ENCODE measurements at regions not wholly inside any gene's neighbourhood (a gene's known extent, or its start where the extent isn't known, plus 50 kb on each side); places are given as distances from the start of the nearest gene placed in this dataset.
A peak's percentile ranks its signal among the peaks of the same experiment; 100 is the strongest.

DNA sequence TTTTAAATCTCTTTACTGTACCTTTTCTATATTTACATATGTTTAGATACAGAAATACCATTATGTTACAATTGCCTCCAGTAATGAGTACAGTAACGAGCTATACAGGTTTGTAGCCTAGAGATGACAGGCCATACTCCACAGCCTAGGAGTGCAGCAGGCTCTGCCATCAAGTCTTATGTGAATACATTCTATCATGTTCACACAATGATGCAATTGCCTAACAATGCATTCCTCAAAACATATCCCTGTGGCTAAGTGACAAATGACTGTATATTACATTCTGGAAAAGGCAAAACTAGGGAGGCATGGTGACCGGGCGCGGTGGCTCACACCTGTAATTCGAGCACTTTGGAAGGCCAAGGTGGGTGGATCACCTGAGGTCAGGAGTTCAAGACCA is 192.4 kb upstream of the IGF1R start:
- DNase-seq (ENCODE audit: low read depth), result no peak

DNA sequence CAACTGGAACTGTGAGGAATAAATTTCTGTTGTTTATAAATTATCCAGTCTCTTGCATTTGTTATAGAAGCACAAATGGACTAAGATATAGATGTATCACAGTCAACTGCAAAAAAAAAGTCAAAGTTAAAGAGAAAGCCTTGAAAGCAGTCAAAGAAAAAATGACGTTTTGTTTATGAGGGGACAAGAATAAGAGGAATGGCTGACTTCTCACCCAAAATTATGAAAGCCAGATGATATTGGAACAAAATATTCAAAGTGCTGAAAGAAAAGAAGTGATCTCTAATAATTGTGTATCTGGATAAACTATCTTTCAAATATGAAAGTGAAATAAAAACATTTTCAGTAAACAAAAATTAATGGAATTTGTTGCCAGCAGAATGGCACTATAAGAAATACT is 171.8 kb upstream of the IGF1R start:
- no peak for DNase-seq (ENCODE audit: low read depth)

DNA sequence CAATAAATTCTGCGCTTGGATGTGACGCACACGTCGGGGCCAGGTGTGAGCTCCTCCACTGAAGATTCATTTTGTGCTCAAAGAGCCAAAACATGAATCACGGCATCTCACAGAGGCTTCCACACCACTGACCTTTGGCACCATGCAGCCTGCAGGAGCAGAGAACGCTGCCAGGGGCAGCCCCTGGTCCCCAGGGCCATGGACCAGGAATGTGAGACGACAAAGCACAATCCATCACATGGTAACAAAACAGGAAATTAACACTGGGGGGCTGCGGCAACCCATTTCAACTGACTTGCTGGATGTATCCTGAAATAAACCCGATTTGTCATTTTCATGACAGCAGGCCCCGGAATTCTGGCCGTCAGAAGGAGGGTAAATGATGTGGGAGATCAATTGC is 167.5 kb upstream of the IGF1R start:
- DNase-seq (ENCODE audit: low read depth), result no peak

DNA sequence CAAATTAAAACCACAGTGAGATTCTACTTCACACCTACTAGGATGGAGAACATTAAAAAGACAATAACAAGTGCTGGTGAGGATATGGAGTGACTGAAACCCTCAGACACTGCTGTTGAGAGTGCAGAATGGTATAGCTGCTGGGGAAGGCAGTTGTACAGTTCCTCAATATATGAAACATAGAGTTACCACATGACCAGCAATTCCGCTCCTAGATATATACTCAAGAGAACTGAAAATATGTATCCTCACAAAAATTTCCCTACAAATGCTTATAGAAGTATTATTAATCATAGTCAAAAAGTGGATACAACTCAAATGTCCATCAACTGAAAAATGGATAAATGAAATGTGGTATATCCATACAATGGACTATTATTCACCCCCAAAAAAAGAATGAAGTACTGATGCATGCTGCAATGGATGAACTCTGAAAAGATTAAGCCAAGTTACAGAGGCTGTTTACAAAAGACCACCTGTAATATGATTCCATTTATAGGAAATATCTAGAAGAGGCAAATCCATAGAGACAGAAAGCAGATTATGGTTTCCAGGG is 164.7 kb upstream of the IGF1R start:
- no peak for DNase-seq (ENCODE audit: low read depth)

DNA sequence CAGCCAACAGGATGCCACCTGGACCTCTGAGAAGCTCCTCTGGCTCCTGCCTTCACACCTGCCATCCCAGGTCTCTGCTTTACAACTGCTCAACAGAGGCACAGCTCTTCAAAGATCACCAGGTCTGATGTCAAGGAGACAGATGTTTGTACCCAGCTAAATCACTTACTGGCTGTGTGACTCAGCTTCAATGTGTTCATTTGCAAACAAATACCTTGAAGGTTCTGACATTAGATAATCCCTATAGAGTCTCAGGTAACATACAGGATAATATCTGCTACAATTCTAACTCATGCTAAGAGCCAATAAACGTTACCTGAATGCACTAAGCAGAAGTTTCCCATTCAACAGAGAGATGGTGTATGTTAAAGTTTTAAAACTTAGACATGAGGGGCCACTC is 163.4 kb upstream of the IGF1R start:
- DNase-seq (ENCODE audit: low read depth), result no peak

DNA sequence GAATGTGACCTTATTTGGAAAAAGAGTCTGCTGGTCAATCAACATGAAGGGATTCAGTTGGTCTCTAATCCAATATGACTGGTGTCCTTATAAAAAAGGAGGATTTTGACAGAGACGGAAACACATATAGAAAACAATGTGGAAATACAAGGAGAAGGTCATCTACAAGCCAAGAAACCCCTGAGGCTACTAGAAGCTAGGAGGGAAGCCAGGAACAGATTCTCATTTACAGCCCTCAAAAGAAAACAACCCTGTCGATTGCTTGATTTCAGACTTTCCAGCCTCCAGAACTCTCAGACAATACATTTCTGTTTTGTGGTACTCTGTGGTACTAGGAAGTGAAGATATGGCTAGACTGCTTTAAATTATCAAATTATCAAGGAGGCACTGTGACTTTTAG is 162.9 kb upstream of the IGF1R start:
- no peak for DNase-seq (ENCODE audit: low read depth)

DNA sequence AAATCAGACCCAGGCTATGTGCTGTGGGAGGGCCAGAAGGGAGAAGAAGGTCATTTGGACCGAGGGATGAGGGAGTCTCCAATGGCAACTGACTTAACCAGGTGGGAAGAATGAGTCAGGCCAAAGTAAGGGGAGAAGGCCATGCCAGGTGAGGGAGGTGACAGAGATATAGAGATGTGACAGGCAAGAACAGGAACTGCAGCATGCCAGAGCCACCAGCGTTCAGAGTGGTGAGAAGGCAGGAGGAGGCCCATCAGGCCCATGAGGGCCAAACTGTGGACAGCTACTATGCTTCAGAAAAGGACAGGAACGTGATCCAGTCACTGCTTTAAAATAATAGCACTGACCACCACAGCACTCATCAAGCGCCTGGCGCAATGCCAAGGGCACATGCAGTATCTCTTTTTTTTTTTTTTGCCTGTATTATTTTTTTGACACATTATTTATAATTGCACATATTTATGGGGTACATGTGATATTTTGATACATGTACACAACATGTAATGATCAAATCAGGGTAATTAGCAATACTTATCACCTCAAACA is 154.3 kb upstream of the IGF1R start:
- no peak for DNase-seq (ENCODE audit: low read depth)

DNA sequence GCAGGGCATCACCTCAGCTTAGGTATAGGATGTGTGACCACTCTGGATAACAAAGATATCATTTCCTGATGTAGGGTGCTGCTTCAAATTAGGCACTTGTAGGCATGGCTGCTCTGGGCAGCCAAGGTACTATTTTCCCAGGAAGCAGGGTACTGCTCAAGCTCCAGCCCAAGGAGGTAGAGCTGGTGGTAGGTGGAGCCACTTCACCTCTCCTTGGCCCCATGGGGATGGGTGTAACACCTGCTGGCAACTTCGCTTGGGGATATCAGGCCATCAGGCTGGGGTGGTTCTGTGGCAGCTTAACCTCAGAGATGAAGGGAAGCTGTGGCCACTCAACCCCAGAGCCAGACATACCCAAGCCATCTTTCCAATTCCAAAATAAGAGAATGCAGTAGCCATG is 147.1 kb upstream of the IGF1R start:
- no peak for DNase-seq (ENCODE audit: low read depth)

DNA sequence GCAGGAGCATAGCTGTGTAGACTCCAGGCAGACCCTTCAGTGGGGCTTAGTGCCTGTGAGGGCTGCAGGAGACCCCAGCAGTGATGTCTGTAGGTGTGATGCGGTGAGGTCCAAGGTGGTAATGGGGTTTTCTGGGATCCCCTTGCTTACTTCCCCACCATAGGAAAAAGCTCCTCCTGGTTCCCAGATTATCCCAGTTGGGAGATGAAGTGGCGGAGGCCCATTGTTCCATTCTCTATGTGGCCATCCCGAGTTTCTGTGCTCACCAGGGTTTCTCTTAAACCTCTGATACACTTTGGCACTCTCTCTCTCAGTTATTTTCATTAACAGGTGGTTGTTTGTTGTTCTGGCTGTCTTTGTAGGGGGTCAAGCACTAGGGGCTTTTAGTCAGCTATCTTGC is 146.7 kb upstream of the IGF1R start:
- no peak for DNase-seq (ENCODE audit: low read depth)

DNA sequence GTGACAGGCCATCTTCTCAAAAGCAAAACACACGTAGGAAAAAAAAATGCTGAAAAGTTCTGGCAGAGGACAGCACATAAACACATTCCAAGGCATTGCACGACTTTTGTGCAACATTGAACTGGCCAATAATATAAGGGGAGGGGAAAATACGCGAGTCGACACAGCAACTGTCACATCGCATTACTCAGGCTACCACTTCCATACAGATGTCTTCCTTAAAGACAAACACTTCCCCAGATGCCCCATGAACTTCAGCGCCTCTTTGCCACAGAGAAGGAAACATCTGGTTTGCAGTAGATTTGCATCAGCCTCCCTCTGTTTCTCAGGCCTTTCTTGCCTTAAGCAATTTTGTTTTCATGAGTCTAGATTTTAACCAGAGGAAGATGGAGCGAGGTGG is 144.4 kb upstream of the IGF1R start:
- DNase-seq (ENCODE audit: low read depth), result peak; percentile 9

DNA sequence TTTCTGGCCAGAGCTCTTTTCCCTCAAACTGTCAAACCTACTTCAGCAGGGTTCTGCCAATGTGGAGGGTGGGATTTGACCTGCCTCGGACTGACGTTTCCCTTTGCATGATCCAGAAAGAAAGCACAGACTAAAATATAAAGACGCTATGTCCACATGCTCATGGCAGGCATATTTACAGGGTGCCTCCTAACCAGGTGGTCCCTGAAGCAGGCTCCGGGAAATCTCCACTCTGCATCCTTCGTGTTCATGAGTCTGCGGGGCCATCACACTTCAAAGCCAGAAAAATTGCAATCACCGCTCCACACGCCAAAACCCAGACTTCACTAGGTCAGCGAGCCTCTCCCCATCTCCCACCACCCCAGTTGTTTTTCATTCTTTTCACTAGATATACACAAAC is 143.3 kb upstream of the IGF1R start:
- no peak for DNase-seq (ENCODE audit: low read depth)

DNA sequence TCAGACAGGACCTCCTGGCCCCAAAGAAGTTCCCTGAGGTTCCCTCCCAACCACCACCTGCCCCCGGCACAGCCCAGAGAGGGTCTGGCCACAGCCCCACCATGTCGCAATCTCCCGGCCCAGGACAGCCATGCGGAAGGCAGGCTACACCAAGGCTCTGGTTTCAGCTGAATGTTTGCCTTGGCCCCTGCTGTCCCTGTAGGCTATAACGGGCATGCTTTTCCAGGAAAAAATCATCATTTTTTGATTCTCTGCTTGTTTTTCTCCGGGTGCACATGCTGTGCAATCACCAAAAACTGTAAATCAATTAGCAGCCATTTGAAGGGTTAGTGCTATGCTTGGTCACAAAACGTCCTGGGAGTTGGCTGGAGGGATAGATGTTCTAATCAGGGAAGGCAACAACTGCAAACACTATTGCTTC is 142.7 kb upstream of the IGF1R start:
- DNase-seq (ENCODE audit: low read depth), result no peak

DNA sequence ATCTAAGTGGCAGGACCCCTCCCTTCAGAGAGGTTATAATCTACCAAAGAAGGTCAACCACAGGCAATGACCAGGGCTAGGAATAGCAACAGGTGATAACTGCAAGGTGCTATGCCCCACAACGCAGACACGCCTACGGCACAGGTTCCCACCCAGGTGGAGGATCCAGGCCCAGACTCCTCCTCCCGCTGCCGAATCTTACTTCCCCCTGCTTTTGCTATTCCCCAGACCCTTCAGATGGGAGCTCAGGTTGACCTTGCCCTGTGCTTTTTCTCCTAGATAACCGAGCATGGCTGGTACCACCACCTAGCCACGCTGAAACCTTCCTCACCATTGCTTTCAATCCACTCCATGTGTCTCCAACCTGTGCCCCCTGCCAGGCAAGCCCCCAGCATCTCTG is 142.2 kb upstream of the IGF1R start:
- no peak for DNase-seq (ENCODE audit: low read depth)

DNA sequence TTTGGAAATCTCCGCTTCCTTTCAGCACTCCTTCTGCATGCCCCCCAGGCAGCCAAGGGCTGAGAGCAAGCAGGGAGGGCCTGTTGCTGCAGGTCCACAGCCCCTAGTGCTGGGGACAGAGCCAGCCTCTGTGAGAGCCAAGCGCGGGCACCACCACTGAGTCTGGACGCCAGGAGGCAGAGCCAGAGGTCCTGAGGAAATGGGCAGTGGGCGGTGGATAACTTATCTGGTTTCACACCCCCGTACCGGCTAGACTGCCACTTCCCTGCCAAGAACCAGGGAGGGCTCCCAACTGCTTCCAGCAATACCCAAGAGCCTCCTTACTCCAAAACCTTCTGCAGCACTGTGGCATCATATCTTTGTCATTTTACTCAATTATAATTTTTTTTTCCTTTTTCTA is 141.6 kb upstream of the IGF1R start:
- DNase-seq (ENCODE audit: low read depth), result no peak

DNA sequence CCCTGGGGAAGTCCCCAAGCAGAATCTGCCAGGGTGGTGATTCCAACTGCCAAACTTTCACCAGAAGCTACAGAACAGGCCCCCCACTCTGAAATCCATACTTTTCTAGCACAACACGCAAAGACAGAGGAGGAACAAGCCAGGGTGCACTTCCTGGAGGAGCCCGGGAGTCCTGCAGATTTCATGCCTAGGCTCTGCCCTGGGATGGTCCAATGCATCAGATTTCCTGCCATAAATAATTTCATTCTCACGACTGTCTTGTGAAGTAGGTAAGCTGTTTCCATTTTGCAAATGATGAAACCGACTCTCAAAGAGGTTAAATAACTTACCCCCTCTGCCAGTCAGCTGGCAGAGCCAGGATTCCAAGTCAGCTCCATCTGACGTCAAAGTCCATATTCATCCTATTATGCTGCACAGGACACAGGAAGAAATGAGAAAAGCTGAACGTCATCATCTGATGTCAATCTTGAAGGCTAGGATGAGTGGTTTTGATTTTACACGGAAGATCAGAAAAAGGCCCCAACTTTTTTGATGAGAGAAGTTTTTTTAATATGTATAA is 134.8 kb upstream of the IGF1R start:
- DNase-seq (ENCODE audit: low read depth), result no peak

DNA sequence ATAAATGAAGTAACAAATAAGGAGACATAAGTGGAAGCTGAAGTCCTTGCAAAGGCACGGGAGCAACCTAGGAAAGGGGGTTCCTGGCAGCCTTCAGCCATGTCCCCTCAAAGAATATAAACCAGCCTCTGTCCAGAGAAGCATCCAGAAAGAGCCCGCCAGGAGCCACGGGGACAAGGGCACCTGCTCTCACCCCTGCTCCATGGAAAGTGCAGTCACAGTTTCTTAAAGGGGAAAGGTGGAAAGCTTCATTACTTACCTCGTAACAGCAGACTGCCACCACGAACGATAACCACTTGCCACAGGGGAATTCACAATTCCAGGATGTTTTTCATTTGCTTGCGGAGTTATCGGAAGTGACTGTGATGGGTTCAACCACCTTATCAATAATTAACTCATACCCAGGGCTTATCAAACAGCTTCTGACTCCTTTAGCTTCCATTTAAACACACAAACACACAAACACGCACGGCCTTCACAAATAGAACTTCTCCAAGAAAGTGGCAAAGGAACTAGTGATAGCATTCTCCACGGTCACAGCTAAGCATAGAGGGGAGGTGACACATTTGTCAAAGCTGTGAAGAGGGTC is 134.2 kb upstream of the IGF1R start:
- DNase-seq (ENCODE audit: low read depth), result no peak

DNA sequence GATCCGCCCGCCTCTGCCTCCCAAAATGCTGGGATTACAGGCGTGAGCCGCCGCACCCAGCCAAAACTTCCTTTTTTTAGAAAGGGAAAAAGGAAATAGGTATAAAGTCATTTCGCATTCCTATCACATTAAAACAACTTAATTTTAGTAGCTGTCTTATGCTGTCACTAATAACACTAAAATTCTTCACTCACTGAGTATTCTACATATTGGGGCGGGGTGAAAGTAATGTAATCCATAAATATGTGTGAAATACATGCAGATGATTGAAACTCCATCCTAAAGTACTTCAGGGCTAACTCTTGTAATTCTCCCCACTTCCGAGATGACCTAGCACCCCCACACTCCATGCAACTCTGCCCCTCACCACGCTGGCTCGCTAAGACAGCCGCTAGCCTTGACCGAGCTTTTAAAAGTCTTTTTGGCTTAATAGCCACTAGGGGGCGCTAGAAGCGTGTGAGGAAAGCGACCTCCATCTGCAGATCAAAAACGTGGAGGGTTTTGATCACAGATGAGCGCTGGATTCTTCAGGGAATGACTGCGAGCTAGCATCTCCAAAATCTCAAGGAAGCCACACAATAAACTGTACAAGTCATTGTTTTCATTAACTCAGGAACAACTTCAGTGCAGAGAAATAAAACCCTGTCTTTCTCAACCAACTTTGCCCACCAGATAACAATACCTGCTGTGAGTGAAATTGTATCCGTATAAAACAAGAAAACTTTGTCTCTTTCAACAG is 129.3 kb upstream of the IGF1R start:
- DNase-seq (ENCODE audit: low read depth), result peak; percentile 73

DNA sequence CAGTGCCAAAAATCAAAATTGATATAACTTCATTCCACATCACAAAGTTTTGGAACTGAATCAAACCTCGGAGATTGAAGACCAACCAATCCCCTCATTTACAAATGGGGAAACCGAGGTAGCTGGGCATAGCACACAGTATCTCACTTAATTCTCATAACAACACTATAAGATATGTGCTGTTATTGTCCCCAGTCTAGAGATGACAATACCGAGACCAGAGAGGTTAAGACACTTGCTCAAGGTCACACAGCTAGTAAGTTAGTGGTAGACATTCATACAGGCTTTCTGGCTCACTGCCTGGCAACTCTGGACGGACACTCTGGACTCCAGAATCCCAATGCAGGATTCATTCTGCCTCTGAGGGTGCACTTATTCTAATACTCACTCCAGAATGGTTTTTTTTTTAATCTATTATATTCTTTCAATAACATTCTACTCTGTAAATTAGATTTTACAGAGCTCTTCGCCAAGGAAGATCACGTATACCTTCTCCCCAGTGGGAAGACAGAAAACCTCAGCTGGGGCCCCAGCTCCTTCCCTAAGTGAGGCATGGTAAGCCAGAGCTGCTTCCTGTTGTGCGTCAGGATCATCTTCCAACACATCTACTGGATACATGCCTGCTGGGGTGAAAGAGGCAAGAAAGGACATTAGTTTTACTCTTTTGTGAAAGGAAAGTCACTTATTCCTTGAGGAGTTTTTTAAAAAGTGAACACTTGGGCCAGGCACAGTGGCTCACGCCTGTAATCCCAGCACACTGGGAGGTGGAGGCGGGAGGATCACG is 128.4 kb upstream of the IGF1R start:
- no peak for DNase-seq (ENCODE audit: low read depth)

DNA sequence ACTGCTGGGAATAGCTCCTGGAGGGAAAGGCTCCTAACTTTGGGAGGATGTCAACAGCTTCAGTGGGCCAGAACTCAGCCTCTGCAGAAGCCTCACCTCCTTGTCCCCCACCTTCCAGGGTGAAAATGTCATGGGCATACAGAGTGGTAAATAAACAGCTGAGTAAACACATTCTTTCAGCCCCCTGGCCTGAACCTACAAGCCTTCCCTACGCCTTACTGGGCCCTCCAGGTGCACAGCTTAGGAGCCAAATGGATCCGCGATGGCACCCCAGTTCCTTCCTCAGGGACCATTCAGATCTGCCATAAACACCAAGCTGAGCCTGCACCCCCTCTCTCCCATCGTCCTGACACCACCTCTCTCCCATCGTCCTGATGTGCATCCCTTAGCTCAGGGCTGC is 126.2 kb upstream of the IGF1R start:
- DNase-seq (ENCODE audit: low read depth), result no peak

DNA sequence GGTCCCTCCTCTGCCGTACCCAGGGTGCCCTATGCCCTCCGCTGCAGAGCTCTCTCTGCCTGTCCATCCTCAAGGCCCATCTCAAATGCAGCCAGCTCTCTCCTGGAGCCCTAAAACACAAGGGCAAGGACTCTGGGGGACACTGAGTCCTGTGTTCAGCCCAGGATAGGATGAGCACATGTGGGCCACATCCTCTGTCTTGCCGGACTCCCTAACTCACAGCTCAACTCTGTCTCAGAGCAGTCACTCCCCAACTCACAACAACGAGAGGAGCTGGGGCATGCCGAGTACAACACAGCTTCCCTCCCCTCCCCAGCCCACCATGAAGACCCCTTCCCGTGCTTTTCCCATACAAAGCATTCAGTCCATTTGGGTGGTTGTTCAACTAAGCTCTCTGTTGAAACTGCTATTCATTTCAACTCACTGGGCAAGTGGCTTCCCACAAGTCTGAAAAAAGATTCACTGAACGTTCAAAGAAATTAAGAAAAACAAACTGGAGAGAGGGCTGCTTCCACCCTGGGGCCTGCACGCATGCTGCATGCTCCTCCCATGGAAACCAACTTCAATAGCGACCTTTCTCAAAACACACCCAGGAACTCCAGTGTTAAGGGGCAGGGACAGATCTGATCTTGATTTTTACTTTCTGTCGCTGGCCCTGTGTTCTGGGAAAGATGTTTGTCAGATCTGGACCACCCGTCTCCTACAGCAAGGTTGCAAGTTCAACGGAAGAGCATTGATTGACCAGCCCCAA is 124.3 kb upstream of the IGF1R start:
- DNase-seq (ENCODE audit: low read depth), result no peak

DNA sequence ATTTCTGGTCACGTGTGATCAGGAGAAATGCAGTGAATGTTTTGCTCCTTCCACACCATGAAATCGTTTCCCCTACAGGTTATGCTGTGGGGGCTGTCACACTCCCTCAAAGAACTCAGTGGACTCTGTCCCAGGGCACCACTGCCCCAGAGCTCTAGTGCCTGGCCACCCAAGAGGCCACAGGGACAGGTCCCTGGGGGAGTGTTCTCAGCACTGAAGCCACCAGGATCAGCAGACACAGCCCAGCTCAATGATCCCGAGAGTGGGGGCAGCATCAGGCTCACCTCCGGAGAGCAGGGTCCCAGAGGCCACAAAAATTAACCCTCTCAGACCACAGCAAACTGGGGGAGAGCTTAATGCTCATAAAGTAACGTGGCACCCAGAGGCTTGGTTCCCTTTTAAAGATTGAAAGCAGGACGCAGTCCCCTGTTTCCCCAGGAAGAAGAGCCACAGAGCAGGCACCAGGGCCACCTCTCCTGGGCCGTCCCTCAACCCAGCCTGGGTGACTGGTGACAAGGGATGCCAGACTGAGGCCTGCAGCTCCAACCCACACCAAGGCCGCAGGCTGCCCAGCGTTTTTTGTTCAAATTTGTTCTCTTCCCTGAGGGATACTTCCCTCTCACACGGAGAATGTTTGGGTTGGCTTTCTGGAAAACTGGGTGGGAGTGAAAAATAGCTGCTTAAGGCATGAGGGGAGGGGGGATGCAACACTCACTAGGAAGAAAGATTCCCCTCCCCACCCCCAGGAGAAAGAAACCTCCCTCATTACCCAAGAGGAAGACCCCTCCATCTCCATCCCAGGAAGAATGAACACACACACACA is 123.3 kb upstream of the IGF1R start:
- no peak for DNase-seq (ENCODE audit: low read depth)
